ENCODE measurements at regions not wholly inside any gene's neighbourhood (a gene's known extent, or its start where the extent isn't known, plus 50 kb on each side); places are given as distances from the start of the nearest gene placed in this dataset.
"Not testable (repeated sequence)": the region's sequence is repeated elsewhere in the genome, so short reads cannot be mapped to it uniquely, and the experiment has no call there.

DNA sequence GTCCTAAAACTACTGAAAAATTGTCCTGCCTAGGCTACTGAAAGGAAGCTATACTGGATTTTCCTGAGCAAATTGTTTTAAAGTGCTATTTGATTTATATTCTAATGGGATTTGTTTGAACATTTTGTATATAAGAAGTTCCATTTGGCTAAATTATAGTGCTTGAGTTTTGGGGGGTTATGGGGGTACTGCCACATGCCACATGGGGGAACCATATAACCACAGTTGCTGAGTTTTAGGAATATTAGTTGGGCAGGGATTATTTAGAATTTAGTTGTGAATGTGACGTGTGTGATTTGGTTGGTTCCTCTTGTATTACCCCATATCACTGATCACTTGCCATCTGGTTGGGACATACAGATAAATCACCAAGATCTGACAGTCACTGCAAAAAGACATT is 224.5 kb upstream of the TAPT1 start:
- no peak for DNase-seq

- no peak for DNase-seq
These were observed 223.8 kb upstream of the TAPT1 start for GRCh38 chr4:16450031-16450430.

- no peak for DNase-seq
These were observed 223.1 kb upstream of the TAPT1 start for GRCh38 chr4:16449406-16449805.

GRCh38 chr4:16448241-16448840 is 222.1 kb upstream of the TAPT1 start:
- DNase-seq = no peak

DNA sequence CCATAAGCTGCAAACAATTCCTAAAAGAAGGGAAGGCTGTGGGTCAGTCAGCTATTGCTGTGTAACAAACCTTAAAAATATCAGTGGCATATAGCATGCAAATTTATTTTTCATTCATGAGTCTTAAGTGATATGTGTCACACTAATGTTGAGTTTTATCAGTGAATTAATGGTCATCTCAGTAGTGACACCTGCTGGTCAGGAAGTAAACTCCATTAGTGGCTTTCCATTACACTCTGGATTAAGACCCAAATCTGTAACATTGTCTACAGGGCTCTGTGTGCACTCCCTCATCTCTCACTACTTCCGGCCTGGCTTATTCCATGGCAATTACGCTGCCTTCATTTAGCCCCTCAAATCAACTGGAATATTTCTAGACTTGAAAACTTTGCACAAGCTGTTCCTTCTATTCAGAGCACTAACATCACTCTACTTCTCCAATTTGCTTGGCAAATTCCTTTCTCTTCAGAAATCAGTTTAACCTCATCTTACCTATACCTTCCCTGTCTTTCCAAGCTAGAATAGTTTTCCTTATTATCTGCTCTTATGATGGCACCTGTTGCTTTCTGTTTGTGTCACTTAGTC is 217.3 kb upstream of the TAPT1 start:
- peak; percentile 27 for DNase-seq

GRCh38 chr4:16442296-16442695 is 216.0 kb upstream of the TAPT1 start:
- no peak for DNase-seq

- peak; percentile 20 for DNase-seq
These were observed 213.5 kb upstream of the TAPT1 start for GRCh38 chr4:16439768-16440167.

GRCh38 chr4:16438986-16439385 is 212.7 kb upstream of the TAPT1 start:
- no peak for DNase-seq

GRCh38 chr4:16437836-16438235 is 211.6 kb upstream of the TAPT1 start:
- DNase-seq = no peak

- DNase-seq = peak; percentile 92
These were observed 205.6 kb upstream of the TAPT1 start for GRCh38 chr4:16431866-16432265.

GRCh38 chr4:16418814-16419213 is 192.5 kb upstream of the TAPT1 start:
- no peak for DNase-seq

- DNase-seq = no peak
These were observed 190.9 kb upstream of the TAPT1 start for GRCh38 chr4:16417198-16417597.

- no peak for DNase-seq
These were observed 190.3 kb upstream of the TAPT1 start for GRCh38 chr4:16416601-16417000.

DNA sequence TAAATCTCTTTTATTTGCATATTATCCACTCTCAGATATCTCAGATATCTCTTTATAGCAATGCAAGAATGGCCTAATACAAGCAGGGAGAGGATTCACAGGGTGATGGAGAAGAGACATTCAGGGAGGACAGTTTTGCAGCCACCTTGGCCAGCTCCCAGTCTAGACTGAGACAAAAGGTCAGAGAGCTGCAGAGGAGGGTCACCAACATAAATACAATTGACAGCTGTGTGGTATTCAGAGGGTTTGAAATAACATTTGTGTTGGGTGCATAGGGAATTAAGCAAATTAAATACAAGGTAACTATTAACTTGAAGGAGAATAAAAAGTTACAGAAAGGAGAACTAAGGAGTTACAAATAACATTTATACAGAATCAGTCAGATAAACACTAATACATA is 189.5 kb upstream of the TAPT1 start:
- DNase-seq = no peak

- no peak for DNase-seq
These were observed 187.7 kb upstream of the TAPT1 start for GRCh38 chr4:16413814-16414555.

- DNase-seq = no peak
These were observed 185.3 kb upstream of the TAPT1 start for GRCh38 chr4:16411501-16412085.

GRCh38 chr4:16393216-16393615 is 166.9 kb upstream of the TAPT1 start:
- DNase-seq = not testable (repeated sequence)

GRCh38 chr4:16391196-16391595 is 164.9 kb upstream of the TAPT1 start:
- DNase-seq = no peak

DNA sequence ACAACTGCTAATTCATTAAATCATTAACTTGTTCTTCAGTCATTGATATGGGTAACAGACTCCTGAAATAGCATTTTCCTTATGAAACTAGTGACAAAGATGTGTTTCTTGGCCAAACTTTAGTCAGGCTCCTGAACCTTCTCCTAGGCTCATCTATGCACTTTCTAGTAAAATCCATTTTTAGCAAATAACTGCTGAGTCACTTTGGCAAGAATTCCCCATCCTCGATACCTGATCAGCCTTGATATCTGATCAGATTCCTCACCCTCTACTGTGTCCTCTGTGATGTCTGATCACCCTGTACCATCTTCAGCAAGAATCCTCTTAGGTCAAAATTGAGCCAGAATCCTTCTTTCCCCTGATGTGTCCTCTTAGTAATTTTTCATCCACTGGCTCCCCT is 161.2 kb upstream of the TAPT1 start:
- no peak for DNase-seq

GRCh38 chr4:16386711-16387320 is 160.5 kb upstream of the TAPT1 start:
- DNase-seq = no peak

- peak; percentile 28 for DNase-seq
These were observed 158.3 kb upstream of the TAPT1 start for GRCh38 chr4:16384576-16384975.

DNA sequence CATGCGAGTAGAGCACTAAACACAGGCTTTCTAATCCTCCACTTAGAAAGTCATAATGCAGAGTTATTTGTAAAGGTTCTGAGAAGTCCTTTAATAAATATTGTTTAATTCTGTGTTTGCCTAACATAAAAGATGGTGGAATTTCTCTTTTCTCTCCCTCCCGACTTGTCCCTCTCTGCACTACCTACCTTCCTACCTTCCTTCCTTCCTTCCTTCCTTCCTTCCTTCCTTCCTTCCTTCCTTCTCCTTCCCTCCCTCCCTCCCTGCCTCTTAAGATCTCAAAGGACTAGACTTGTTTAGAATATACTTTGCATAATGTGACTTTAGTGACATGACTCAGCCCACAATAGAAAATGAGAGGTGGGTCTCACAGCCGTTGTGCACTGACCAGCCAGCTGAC is 156.3 kb upstream of the TAPT1 start:
- no peak for DNase-seq

- DNase-seq = no peak
These were observed 151.6 kb upstream of the TAPT1 start for GRCh38 chr4:16377887-16378286.
